Retina (tissue), 1 donor: ENCODE measurements at regions not wholly inside any gene's neighbourhood (a gene's known extent, or its start where the extent isn't known, plus 50 kb on each side); places are given as distances from the start of the nearest gene placed in this dataset.
"Not testable (repeated sequence)": the region's sequence is repeated elsewhere in the genome, so short reads cannot be mapped to it uniquely, and the experiment has no call there.

Experiments used
- DNase-seq: peaks from one replicate; pipeline ENCODE4 v3.0.0-alpha.2; 2016

GRCh38 chr6:6923605-6924004 is 184.2 kb upstream of the RREB1 start:
- no peak for DNase-seq

GRCh38 chr6:6924708-6925107 is 183.1 kb upstream of the RREB1 start:
- no peak for DNase-seq

GRCh38 chr6:6925391-6926164 is 182.2 kb upstream of the RREB1 start:
- DNase-seq: no peak

GRCh38 chr6:6926856-6927255 is 180.9 kb upstream of the RREB1 start:
- DNase-seq: no peak

GRCh38 chr6:6927521-6928361 is 180.0 kb upstream of the RREB1 start:
- peak; percentile 38 for DNase-seq

- no peak for DNase-seq
Measured at GRCh38 chr6:6930223-6930880, 177.4 kb upstream of the RREB1 start.

GRCh38 chr6:6931071-6932025 is 176.4 kb upstream of the RREB1 start:
- DNase-seq: peak; percentile 22

GRCh38 chr6:6932341-6932740 is 175.4 kb upstream of the RREB1 start:
- no peak for DNase-seq

GRCh38 chr6:6932968-6933367 is 174.8 kb upstream of the RREB1 start:
- no peak for DNase-seq

GRCh38 chr6:6940031-6941025 is 167.4 kb upstream of the RREB1 start:
- no peak for DNase-seq

GRCh38 chr6:6941201-6941600 is 166.6 kb upstream of the RREB1 start:
- no peak for DNase-seq

- DNase-seq: no peak
Measured at GRCh38 chr6:6942091-6942490, 165.7 kb upstream of the RREB1 start.

GRCh38 chr6:6942831-6943230 is 164.9 kb upstream of the RREB1 start:
- DNase-seq: peak; percentile 42

- no peak for DNase-seq
Measured at GRCh38 chr6:6943421-6943820, 164.3 kb upstream of the RREB1 start.

GRCh38 chr6:6946206-6947155 is 161.3 kb upstream of the RREB1 start:
- no peak for DNase-seq

GRCh38 chr6:6950373-6951145 is 157.2 kb upstream of the RREB1 start:
- DNase-seq: no peak

- no peak for DNase-seq
Measured at GRCh38 chr6:6951355-6951754, 156.4 kb upstream of the RREB1 start.

- DNase-seq: no peak
Measured at GRCh38 chr6:6952484-6952883, 155.3 kb upstream of the RREB1 start.

GRCh38 chr6:6952927-6953326 is 154.8 kb upstream of the RREB1 start:
- not testable (repeated sequence) for DNase-seq
